HepG2 (cell line): ENCODE measurements at regions not wholly inside any gene's neighbourhood (a gene's known extent, or its start where the extent isn't known, plus 50 kb on each side); places are given as distances from the start of the nearest gene placed in this dataset.

Experiments used
- ATAC-seq: fragments of 200-7000 bp; cut with Tn5 transposase; 3 replicates; pipeline ENCODE4 v1.9.1; 2020; ENCODE audit warnings: mild to moderate bottlenecking, moderate library complexity
- BruUV-seq: library from RNA; stranded (reverse); fragments of 400-500 nt; replicated peaks from 2 replicates; lab custom pipeline; 2021; lab: Mats Ljungman, UMichigan
- CTCF ChIA-PET: fragments of 300-600 bp; formaldehyde crosslinking; extraction: SDS; loops from one replicate; lab custom pipeline; 2021; ENCODE audit warnings: low total read pairs, inconsistent platforms, low intra/inter-chr PET ratio; lab: Yijun Ruan, JAX
- POLR2A ChIA-PET: fragments of 350-600 bp; sonication (Branson Sonifier 250); formaldehyde crosslinking; loops from one replicate; lab custom pipeline; 2020; ENCODE audit warnings: antibody characterized with exemption, inconsistent platforms; lab: Yijun Ruan, JAX
- DNase-seq: peaks from one replicate; pipeline ENCODE4 v3.0.0-alpha.2; 2015; ENCODE audit warnings: low spot score
- FAIRE-seq: peaks from 3 replicates; lab custom pipeline; 2011; peaks lifted over from hg19 to GRCh38; lab: Jason Lieb, UNC
- H2AFZ ChIP-seq: one replicate; pipeline ENCODE4 v1.6.1; 2011; ENCODE audit warnings: low read length, inconsistent platforms
- H3K27ac ChIP-seq: fragments of 300-600 bp; 3 replicates; pipeline ENCODE4 v1.8.0; 2011; ENCODE audit warnings: mixed run types, mild to moderate bottlenecking, mixed read lengths, low read length, inconsistent platforms; ENCODE audit not compliant: insufficient read depth; ENCODE audit errors: extremely low read length
- H3K27me3 ChIP-seq, 2 experiments: fragments of 200-600 bp in 1 of 2; 2 replicates in 1 of 2; 3 replicates in 1 of 2; pipeline versions ENCODE4 v1.6.0 to v1.8.0; 2011; ENCODE audit warnings: low read length in 2 of 2, mild to moderate bottlenecking in 2 of 2, moderate library complexity in 2 of 2, inconsistent platforms in 1 of 2; ENCODE audit not compliant: insufficient read depth in 2 of 2, control insufficient read depth in 1 of 2
- H3K36me3 ChIP-seq, 2 experiments: fragments of 200-600 bp in 1 of 2; replicated peaks in 1 of 2; 2 replicates in 1 of 2; 3 replicates in 1 of 2; pipeline versions ENCODE4 v1.5.1 to v1.8.0; 2011; ENCODE audit warnings: low read length in 2 of 2, inconsistent platforms in 1 of 2; ENCODE audit not compliant: insufficient read depth in 2 of 2, control insufficient read depth in 1 of 2
- H3K4me1 ChIP-seq: 2 replicates; pipeline ENCODE4 v1.5.1; 2012; ENCODE audit warnings: low read length, inconsistent platforms; ENCODE audit not compliant: insufficient read depth
- H3K4me2 ChIP-seq: 2 replicates; pipeline ENCODE4 v1.6.0; 2011; ENCODE audit warnings: low read depth, low read length, inconsistent platforms
- H3K4me3 ChIP-seq, 3 experiments: fragments of 200-600 bp in 1 of 3; sonication (generic), shearing (Covaris generic) in 1 of 3; replicated peaks in 1 of 3; 2 replicates each; pipeline ENCODE4 v1.5.1; 2011 to 2016; ENCODE audit warnings: low read length in 3 of 3, inconsistent platforms in 2 of 3, low read depth in 2 of 3, mild to moderate bottlenecking in 2 of 3, control low read depth in 1 of 3, mixed read lengths in 1 of 3; ENCODE audit not compliant: insufficient read depth in 1 of 3
- H3K79me2 ChIP-seq: one replicate; pipeline ENCODE4 v1.6.1; 2011; ENCODE audit warnings: low read length, inconsistent platforms; ENCODE audit not compliant: insufficient read depth
- H3K9ac ChIP-seq: 2 replicates; pipeline ENCODE4 v1.6.0; 2011; ENCODE audit warnings: mild to moderate bottlenecking, low read depth, low read length, inconsistent platforms; ENCODE audit not compliant: insufficient read depth
- H3K9me3 ChIP-seq: 2 replicates; pipeline ENCODE4 v1.5.1; 2012; ENCODE audit warnings: mild to moderate bottlenecking, low read length
- H4K20me1 ChIP-seq: 2 replicates; pipeline ENCODE4 v1.6.0; 2011; ENCODE audit warnings: inconsistent platforms, mild to moderate bottlenecking, low read length, moderate library complexity; ENCODE audit not compliant: insufficient read depth
- DDIT3 ChIP-seq: sonication (generic); formaldehyde crosslinking; IDR thresholded peaks from 2 replicates; pipeline ENCODE4 v1.4.0; 2020; ENCODE audit warnings: mild to moderate bottlenecking, missing genetic modification reagents
- POGK ChIP-seq: sonication (generic); formaldehyde crosslinking; conservative IDR thresholded peaks from 2 replicates; pipeline ENCODE4 v1.8.0; 2022; ENCODE audit warnings: mild to moderate bottlenecking, moderate library complexity, missing genetic modification reagents
- TIGD3 ChIP-seq: sonication (generic); formaldehyde crosslinking; IDR thresholded peaks from 2 replicates; pipeline ENCODE4 v1.5.1; 2020; ENCODE audit warnings: mild to moderate bottlenecking, missing genetic modification reagents, borderline replicate concordance
- ZNF550 ChIP-seq: sonication (generic); formaldehyde crosslinking; IDR thresholded peaks from 2 replicates; pipeline ENCODE4 v1.4.0; 2020; ENCODE audit warnings: mild to moderate bottlenecking, missing genetic modification reagents, borderline replicate concordance
- WGBS: methylation state at CpG from one replicate; pipeline ENCODE4 v1.1.6; 2017; ENCODE audit warnings: low lambda C conversion rate; 5-methylcytosine and 5-hydroxymethylcytosine counted together
- in situ Hi-C: cut with HindIII; loops from 2 replicates; pipeline ENCODE4 v1.10.0; 2017; ENCODE audit warnings: low pct_unique_long_range_greater_than_20kb; ENCODE audit not compliant: extremely low pct_ligation_motif_present
- intact Hi-C: fragments of 100-400 bp; cut with micrococcal nuclease; formaldehyde crosslinking; loops from one replicate; pipeline ENCODE4 v1.10.0; 2022; ENCODE audit not compliant: unreplicated experiment
- TF ChIP-seq, protein P1 (sequence below): sonication (generic); formaldehyde crosslinking; IDR thresholded peaks from 2 replicates; pipeline ENCODE4 v1.4.0; 2020; ENCODE audit warnings: missing genetic modification reagents, borderline replicate concordance

GRCh38 chr4:89653012-89653411 is 183.9 kb downstream of the SNCA start:
- in situ Hi-C loops, result loop anchor here (10.0 kb wide), 2 partner anchors 222 to 252 kb away; no protein-coding TSS in a partner anchor
- POLR2A ChIA-PET, result no interaction called here

More at GRCh38 chr4:89653012-89653411, 183.9 kb downstream of the SNCA start:
- BruUV-seq, result no TSS peak
- H2AFZ ChIP-seq, result no peak overlapping the region
- peaks cover 0 to 5% of the 10 kb centered on the region in 2 experiments; a peak in 1 of 5 replicates for H3K27me3 ChIP-seq
- CTCF ChIA-PET, result no interaction called here
- FAIRE-seq, result no peak
- H3K79me2 ChIP-seq, result no peaks in the 10 kb centered on the region
- TF ChIP-seq POGK (CRISPR knock-in tag) (no peak), DDIT3 (CRISPR knock-in tag) (no peak), TIGD3 (no peak), ZNF550 (CRISPR knock-in tag) (no peak)
- TF ChIP-seq, protein P1, sequence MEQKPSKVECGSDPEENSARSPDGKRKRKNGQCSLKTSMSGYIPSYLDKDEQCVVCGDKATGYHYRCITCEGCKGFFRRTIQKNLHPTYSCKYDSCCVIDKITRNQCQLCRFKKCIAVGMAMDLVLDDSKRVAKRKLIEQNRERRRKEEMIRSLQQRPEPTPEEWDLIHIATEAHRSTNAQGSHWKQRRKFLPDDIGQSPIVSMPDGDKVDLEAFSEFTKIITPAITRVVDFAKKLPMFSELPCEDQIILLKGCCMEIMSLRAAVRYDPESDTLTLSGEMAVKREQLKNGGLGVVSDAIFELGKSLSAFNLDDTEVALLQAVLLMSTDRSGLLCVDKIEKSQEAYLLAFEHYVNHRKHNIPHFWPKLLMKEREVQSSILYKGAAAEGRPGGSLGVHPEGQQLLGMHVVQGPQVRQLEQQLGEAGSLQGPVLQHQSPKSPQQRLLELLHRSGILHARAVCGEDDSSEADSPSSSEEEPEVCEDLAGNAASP (CRISPR knock-in tag), result no peak
- 24% methylated on average over 4 of the region's 4 CpGs for WGBS
- no peak overlapping the region for H3K9ac ChIP-seq
- no peak overlapping the region for H3K4me2 ChIP-seq
- intact Hi-C loops, result no loop called here
- H3K36me3 ChIP-seq, result no peaks in the 10 kb centered on the region
- no peaks in the 10 kb centered on the region for H4K20me1 ChIP-seq
- no peak for ATAC-seq
- H3K27ac ChIP-seq, result no peak overlapping the region
- H3K4me3 ChIP-seq, result no peak overlapping the region
- no peaks in the 10 kb centered on the region for H3K9me3 ChIP-seq
- H3K4me1 ChIP-seq, result 0 out of 2 replicates have a peak, but pooled peaks cover 7% of the 10 kb centered on the region
- no peak for DNase-seq
